Epidermal melanocyte (primary cell): ENCODE measurements at regions not wholly inside any gene's neighbourhood (a gene's known extent, or its start where the extent isn't known, plus 50 kb on each side); places are given as distances from the start of the nearest gene placed in this dataset.
"Not testable (repeated sequence)": the region's sequence is repeated elsewhere in the genome, so short reads cannot be mapped to it uniquely, and the experiment has no call there.

Source experiments
- DNase-seq: peaks from one replicate; pipeline ENCODE4 v3.0.0; 2011; ENCODE audit warnings: low spot score; ENCODE audit not compliant: insufficient read length

- DNase-seq, result no peak
Observed at GRCh38 chr4:152195888-152196287, 340.0 kb downstream of the FBXW7 start.

- no peak for DNase-seq
Observed at GRCh38 chr4:152193059-152193458, 342.8 kb downstream of the FBXW7 start.

- no peak for DNase-seq
Observed at GRCh38 chr4:152190907-152191306, 345.0 kb downstream of the FBXW7 start.

DNA sequence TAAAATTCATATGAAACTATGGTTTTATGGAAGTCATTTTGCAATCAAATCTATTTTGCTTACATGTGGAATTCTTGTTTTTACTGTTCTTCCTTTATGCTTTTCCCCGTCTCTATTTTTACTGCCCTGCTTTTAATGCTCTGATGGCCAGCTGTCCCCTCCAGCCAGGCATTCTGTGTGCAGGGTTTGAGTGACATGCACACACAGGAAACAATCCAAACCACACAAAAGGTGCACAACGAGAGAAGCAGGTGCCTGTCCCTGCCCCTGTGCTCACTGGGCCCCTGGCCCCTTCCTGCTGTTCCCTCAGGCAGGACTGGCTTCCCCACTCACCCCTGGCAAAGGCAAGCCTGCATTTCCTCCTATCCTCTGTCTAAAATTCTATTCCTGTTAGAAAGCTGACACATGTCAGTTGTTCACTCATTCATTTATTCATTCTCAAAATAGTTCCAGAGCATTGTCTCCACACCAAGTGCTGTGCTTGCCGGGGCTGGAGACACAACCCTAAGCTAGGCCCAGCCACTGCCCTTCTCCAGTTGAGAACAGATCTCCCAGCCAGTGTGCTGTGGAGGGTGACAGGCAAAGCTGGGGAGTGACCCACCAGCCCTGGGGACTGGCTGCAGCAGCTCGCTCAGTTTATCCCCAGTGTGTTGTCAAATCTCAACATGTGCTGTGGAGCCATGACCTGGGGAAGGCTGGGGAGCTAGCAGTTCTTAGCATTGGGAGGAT is 346.3 kb downstream of the FBXW7 start:
- no peak for DNase-seq

GRCh38 chr4:152188801-152189200 is 347.1 kb downstream of the FBXW7 start:
- DNase-seq, result no peak

DNA sequence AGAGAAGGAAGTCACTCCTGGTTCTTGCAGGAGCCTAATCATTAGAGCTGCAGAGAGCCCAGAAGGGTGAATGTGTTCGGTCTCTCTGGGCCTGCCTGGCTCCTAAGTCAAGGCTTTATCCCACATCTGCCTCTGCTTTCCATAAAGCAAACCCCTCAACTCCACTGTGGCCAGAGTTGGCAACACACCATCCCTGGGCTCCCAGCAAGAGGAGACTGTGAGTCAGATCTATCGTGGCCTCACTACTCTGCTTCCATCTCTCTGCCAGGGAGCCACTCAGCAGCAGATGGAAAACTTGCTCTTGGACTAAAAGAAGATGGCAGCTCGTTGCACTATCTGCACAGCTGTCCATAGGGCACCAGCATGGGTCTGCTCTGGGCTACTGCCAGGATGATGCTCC is 348.2 kb downstream of the FBXW7 start:
- DNase-seq, result no peak

GRCh38 chr4:152185786-152186550 is 349.9 kb downstream of the FBXW7 start:
- no peak for DNase-seq

DNA sequence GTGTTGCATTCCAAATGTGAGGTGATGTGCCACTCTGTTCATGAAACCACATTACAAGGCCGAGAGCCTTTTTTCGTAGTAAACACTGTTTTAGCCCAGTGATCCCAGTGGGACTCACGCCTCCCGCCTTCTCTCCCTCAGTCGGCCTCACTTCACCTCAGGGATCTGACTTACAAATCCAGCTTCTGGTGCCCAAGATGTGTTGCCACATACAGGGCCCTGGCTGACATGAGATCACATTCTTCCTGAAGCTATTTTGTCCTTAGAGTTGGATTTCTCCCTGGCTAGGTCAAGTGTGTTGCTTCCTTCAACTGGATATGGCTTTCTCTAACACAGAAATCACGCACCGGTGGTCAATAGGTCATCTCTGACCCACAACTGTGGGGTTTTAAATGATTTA is 354.7 kb downstream of the FBXW7 start:
- no peak for DNase-seq

GRCh38 chr4:152180369-152180768 is 355.5 kb downstream of the FBXW7 start:
- DNase-seq, result no peak

DNA sequence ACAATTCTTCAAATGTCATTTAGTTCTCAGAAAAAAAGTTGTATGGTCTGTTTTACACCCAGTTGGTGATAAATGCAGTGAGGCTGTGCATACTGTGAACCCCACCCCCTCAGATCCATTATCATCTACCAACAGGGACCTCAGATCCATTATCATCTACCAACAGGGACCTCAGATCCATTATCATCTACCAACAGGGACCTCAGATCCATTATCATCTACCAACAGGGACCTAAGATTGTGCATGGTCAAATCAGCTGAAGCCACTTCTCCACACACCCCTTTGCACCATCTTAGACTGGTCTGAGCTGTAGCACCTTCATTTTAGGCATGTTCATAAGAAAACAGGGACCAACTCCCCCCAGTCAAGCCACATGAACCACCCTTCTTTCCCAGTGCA is 358.4 kb downstream of the FBXW7 start:
- DNase-seq, result not testable (repeated sequence)

- no peak for DNase-seq
Observed at GRCh38 chr4:152176627-152177214, 359.2 kb downstream of the FBXW7 start.

DNA sequence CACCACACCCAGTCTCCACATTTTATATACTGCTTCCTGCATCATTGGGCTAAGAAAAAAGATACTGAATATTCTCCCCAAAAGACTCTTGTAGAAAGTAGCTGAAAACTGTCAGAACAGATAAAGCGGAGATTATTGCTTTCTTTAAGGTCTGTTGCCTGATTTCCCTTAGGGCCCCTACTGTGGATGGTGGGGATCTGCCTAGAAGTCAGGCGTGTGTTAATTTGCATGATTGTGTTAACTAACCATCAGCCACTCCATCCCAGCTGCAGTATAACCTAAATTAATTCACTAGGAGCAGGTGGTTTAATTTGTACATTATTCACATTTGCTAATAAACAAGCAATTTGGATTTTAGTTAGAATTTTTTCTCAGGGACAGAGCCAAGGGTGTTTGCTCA is 360.3 kb downstream of the FBXW7 start:
- DNase-seq, result no peak

DNA sequence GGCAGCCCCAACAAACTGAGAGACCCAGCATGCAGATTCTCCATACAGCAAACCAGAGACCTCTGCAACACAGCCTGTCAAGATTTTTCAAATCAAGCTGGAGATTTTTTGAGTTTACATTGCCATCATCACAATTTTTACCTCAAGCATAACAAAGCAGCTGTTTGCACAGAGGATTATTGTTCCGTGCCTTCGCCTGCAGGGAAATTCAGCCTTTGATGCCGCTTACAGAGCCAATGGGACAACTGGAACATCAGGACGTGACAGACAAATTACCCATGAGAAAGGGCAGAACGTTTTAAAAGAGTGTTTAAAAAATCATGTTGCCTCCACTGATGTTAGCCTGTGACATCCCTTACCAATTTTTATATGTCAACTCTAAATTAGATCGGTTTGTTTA is 363.7 kb downstream of the FBXW7 start:
- no peak for DNase-seq

DNA sequence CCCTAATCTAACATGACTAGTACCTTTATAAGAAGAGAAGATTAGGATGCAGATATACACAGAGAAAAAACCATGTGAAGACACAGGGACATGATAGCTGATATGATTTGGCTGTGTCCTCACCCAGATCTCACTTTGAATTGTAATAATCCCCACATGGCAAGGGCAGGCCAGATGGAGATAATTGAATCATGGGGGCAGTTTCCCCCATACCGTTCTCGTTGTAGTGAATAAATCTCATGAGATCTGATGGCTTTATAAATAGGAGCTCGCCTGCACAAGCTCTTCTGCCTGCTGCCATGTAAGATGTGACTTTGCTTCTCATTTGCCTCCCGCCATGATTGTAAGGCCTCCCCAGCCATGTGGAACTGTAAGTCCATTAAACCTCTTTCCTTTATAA is 364.3 kb downstream of the FBXW7 start:
- no peak for DNase-seq

- DNase-seq, result no peak
Observed at GRCh38 chr4:152169683-152170082, 366.2 kb downstream of the FBXW7 start.

DNA sequence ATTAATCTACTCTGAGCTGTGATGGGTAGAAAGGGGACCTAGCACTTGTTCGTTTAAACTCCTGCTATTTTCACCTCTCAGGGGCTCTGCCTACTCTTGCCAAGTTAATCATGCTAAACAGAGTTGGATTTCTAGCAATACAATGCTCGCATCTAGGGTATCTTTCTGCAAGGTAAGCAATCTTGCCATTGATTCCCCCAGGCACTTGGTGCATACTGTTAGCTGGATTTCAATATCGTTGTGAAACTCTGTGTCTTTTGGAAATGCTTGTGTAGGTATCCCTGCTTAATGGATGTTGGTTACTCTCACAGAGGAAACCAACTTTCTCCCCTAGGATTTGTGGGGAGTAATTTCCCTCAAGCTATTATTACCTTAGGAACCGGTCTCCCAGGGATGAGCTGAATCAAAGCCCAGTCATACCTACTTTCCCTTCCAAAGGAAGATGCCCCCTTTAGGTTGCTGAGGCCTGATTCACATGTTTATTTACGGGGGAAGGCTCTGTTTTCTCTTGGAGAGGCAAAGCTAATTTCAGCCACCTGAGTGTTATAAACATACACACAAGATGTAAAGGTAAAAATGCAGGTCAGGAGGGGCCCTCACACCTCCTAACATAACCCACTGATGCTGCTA is 366.8 kb downstream of the FBXW7 start:
- no peak for DNase-seq

DNA sequence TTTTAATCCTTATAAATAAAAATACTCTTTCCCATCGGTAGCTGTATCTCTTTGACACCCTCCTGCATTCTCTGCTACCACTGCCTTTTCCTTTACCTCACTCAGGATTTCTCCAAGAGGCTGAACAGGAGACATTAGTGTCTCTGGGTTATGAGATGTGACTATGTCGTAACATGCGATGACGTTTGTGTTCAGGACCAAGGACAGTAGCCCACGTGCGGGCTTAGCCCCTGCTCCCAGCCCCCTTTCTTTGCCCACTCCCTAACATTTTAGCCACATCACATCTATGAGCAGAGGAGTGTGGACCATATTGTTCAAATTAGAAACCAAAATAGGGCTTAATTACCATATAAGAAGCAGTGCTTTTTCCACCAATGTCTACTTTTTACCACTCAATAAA is 369.3 kb downstream of the FBXW7 start:
- DNase-seq, result no peak

DNA sequence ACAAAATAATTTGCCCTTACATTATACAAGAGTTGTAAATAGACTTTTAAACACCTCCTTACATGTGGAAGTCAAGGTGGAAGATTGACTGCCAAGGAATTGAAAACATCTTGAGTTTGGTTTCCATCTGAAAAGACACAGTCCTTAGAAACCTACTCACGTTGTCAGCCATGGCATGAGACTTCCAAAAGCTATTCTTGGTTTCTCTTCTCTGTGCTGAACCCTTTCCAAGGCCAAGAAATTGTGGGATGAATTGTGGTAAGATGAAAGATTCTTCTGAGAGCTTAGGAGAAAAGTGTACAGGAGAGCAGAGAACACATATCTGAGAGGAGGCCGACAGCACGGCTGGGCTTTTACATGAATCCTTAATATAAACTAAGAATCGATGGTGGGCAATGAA is 370.0 kb downstream of the FBXW7 start:
- DNase-seq, result no peak

GRCh38 chr4:152165146-152165545 is 370.7 kb downstream of the FBXW7 start:
- no peak for DNase-seq

DNA sequence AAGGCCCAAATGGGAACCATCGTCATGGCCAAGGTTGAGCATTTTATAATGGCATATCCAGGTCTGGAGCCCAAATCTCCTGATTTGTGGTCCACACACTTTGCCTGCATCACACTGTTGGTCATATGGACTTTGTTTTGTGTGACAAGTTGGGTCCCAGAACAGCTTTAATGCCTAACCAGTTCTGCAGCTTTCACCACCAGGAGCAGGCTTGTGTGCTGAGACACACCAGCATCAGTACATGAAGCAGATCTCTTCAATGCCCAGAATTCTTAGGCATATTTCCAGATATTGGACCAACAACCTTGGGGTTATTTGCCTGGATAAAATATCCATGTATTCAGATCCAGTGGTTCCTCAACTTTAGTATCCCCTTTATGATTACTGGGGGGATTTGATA is 371.3 kb downstream of the FBXW7 start:
- DNase-seq, result no peak

DNA sequence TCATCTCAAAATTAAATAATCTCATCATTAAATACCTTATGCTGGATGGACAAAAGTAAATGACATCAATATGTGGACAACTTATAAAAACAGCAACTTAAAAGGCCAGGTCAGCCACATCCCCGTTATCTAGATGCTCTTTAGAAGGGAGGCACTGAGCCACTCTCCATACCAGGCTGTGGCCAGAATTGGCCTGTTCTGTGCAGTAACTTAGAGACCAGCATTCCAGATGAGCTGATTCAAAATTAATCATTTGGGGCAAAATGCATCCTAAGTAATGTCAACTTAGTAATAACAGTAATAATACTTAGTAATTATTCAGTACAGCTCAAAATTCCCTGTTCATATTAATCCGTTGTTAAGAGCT is 373.6 kb downstream of the FBXW7 start:
- no peak for DNase-seq

- DNase-seq, result no peak
Observed at GRCh38 chr4:152161676-152162330, 374.1 kb downstream of the FBXW7 start.
